Activated naive CD8-positive, alpha-beta T cell treated with anti-CD3 and anti-CD28 coated beads, Interleukin-2, amount 10 ng/mL, durations not matched to agents 7 days and 5 days (primary cell): ENCODE measurements at regions not wholly inside any gene's neighbourhood (a gene's known extent, or its start where the extent isn't known, plus 50 kb on each side); places are given as distances from the start of the nearest gene placed in this dataset.

Experiments used
- ATAC-seq: fragments of 150-1000 bp; cut with Tn5 transposase; one replicate; pipeline ENCODE4 v1.10.0; 2021; ENCODE audit warnings: low read depth, moderate library complexity
- POLR2A ChIA-PET: fragments of 350-600 bp; sonication (Branson Sonifier 250); formaldehyde crosslinking; loops from one replicate; lab custom pipeline; 2021; ENCODE audit warnings: antibody characterized with exemption; lab: Charles Lee
- DNase-seq: peaks from one replicate; pipeline ENCODE4 v3.0.0; 2021
- H3K27ac Mint-ChIP-seq: one replicate; pipeline ENCODE4 v1.8.0; 2022; ENCODE audit warnings: mild to moderate bottlenecking, mixed read lengths
- H3K27me3 Mint-ChIP-seq: one replicate; pipeline ENCODE4 v1.8.0; 2022; ENCODE audit warnings: mild to moderate bottlenecking, moderate library complexity, mixed read lengths
- H3K36me3 Mint-ChIP-seq: one replicate; pipeline ENCODE4 v1.8.0; 2021; ENCODE audit warnings: mild to moderate bottlenecking, mixed read lengths
- H3K4me1 Mint-ChIP-seq: one replicate; pipeline ENCODE4 v1.8.0; 2021; ENCODE audit warnings: mixed read lengths
- H3K4me3 Mint-ChIP-seq: one replicate; pipeline ENCODE4 v1.8.0; 2022; ENCODE audit warnings: mild to moderate bottlenecking, moderate library complexity, mixed read lengths
- H3K9me3 Mint-ChIP-seq: one replicate; pipeline ENCODE4 v1.8.0; 2021; ENCODE audit warnings: mixed read lengths

DNA sequence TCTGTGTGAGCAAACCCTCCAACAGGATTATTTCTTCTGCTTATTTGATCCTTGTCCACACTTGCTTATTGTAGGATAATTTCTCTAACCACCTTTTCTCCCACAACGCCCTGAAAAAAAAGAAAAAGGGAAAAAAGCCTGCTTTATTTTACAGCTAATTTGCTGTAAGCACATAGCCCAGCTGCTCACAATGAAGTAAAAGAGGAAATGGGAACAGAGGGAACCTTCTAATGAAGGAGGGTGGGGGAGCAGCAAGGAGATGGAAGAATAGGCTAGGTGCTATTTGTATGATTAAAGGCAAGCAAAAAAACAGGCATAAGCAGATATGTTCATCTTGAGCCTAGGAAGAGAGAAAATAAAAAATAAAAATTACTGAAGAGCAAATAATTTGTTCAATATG lies 331.6 kb downstream of the TXNL1 start:
- H3K36me3 Mint-ChIP-seq: no peaks in the 10 kb centered on the region

DNA sequence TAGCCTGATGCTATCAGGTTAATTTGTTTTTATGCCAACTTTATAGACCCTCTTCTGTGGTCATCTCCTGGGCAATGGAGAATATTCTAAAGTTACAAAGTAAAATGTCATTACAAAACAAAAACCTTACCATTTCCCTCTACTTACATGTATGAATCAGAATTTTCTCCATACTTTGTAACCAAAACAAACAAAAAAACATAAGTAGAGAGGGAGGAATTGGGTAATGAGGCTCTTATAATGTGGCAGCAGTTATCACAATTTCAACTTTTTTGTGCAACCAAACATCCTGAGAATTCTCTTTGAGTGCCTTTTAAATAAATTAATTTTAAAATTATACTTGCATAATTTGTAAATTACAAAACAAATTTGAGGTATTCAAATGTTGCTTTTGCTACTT lies 332.8 kb downstream of the TXNL1 start:
- POLR2A ChIA-PET: no interaction called here
- DNase-seq: no peak
- Mint-ChIP-seq H3K36me3 (no peaks in the 10 kb centered on the region), H3K9me3 (no peaks in the 10 kb centered on the region), H3K27ac (no peak overlapping the region), H3K4me3 (no peak overlapping the region), H3K4me1 (peaks cover 4% of the 10 kb centered on the region), H3K27me3 (no peaks in the 10 kb centered on the region)
- no peak for ATAC-seq

More for the DNA sequence above, 331.6 kb downstream of the TXNL1 start:
- POLR2A ChIA-PET: no interaction called here
- no peaks in the 10 kb centered on the region for H3K27me3 Mint-ChIP-seq
- ATAC-seq: no peak
- no peak overlapping the region for H3K27ac Mint-ChIP-seq
- H3K9me3 Mint-ChIP-seq: no peaks in the 10 kb centered on the region
- H3K4me1 Mint-ChIP-seq: peaks cover 4% of the 10 kb centered on the region
- DNase-seq: no peak
- no peak overlapping the region for H3K4me3 Mint-ChIP-seq

DNA sequence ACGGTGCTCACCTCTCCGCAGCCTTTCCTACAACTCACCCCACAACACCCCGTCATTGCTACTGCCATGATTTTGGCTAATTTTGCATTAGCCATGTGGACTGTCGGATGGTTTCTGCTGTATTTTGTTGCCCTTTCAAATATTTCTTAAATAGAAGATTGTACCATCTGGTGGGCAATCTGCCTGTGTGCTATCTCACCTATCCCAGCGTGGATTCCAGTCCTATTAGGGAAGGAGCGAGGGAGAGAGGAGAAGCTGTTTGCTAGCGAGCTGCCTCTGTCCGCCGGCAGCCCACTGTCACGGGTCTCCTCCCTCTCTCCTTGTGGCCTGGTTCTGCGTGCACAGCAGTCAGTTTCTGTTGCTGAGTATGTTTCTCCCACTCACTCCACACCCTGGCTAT lies 336.2 kb downstream of the TXNL1 start:
- Mint-ChIP-seq H3K36me3 (no peaks in the 10 kb centered on the region), H3K27ac (no peak overlapping the region), H3K9me3 (no peaks in the 10 kb centered on the region), H3K4me1 (no peaks in the 10 kb centered on the region), H3K27me3 (no peaks in the 10 kb centered on the region), H3K4me3 (no peak overlapping the region)
- no peak for ATAC-seq
- POLR2A ChIA-PET: no interaction called here
- no peak for DNase-seq

DNA sequence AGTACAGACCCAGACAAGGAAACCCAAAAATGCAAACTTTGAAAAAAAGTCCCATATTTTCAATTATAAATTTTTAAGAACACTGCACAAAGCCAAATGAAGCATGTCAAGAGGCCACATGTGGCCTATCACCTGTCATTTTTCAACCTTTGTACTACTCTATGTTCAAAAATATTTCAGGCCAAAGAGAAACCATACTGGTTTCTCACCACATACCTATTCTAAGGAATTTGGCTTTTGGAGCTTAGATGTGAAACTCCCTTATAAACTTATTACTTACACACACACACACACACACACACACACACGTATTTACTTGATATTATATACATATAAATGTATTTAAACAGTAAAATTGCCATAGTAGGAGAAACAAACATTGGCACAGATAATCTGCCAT lies 338.7 kb downstream of the TXNL1 start:
- Mint-ChIP-seq H3K27ac (no peak overlapping the region), H3K4me3 (no peak overlapping the region), H3K4me1 (peaks cover 1% of the 10 kb centered on the region), H3K27me3 (no peaks in the 10 kb centered on the region), H3K9me3 (no peaks in the 10 kb centered on the region), H3K36me3 (no peaks in the 10 kb centered on the region)
- no peak for DNase-seq
- POLR2A ChIA-PET: no interaction called here
- no peak for ATAC-seq

DNA sequence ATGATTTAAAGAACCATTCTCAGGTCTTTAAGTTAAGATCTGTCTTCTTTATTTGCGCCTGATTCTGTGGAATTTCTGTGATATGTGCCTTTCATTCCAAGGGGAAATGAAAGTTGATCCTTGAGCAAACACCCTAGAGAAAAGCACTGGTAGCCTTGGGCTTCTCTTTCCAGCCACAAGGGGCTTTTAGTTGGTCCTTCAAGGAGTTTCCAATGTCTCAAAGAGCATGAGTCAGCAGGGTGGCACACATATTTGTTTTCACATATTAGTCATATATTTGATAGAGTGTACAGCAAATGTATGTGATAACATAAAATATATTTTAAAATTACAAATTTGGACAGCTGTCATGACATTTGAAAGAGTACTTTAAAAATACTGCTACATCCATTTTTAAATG lies 339.5 kb downstream of the TXNL1 start:
- Mint-ChIP-seq H3K36me3 (no peaks in the 10 kb centered on the region), H3K27me3 (no peaks in the 10 kb centered on the region), H3K4me3 (no peak overlapping the region), H3K4me1 (peaks cover 4% of the 10 kb centered on the region), H3K9me3 (no peaks in the 10 kb centered on the region), H3K27ac (no peak overlapping the region)
- ATAC-seq (no peak), DNase-seq (no peak)
- POLR2A ChIA-PET: no interaction called here

DNA sequence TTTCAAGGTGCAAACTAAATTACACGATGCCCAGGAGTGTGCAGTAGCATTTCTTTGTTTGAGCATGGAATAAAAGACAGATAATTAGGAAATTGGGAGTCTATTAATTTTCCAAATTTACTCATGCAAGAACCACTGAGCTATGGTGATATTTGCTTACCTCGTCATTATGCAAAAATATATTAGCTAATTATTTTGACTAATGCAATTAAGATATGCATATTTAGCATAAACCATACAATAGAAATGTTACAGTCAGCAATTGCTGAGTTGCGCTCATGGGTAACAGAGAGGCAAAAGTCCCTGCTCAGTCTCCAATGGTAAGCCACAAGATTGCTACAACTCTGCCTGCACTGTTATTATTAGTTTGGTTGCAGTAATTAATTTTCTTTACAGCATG lies 342.0 kb downstream of the TXNL1 start:
- no peaks in the 10 kb centered on the region for H3K9me3 Mint-ChIP-seq
- DNase-seq (no peak), ATAC-seq (no peak)
- H3K4me1 Mint-ChIP-seq: peaks cover 4% of the 10 kb centered on the region
- H3K4me3 Mint-ChIP-seq: no peak overlapping the region
- no peak overlapping the region for H3K27ac Mint-ChIP-seq
- POLR2A ChIA-PET: no interaction called here
- no peaks in the 10 kb centered on the region for H3K36me3 Mint-ChIP-seq
- H3K27me3 Mint-ChIP-seq: no peaks in the 10 kb centered on the region

DNA sequence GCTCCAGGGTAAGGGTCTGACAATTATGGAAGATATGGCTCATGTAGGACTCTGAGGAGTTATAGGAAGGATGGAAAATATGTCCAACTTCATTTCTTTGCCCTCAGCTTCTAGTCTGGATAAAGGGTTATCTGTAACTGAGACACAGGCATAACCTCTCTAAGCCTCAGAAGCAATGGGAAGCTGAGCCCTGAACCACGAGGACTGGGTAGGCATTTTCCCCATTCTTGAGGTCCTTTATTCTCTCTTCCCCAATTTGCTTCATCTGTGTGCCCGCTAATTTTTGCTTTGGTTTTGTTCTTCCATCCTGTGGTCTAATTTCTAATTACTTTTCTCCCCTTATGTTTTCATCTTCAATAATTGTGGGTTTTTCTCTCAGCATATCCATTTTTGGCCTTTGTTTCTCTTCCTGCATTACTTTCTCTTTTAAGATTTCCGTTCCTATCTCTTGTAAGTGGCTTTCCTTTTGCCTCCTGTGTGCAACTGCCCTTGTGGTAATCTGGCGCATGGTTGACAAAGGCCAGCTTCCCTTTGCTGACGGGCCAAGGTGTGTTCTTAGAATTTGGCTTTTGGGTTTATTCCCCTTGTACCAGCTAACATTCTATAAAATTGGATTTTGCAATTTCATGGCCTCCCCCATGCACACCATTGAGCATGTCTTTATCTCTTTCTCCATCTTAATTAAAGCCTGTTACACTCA lies 343.8 kb downstream of the TXNL1 start:
- Mint-ChIP-seq H3K27me3 (peaks cover 2% of the 10 kb centered on the region), H3K4me1 (peaks cover 4% of the 10 kb centered on the region), H3K27ac (peak overlapping the region; percentile 55), H3K4me3 (no peak overlapping the region), H3K36me3 (no peaks in the 10 kb centered on the region), H3K9me3 (no peaks in the 10 kb centered on the region)
- ATAC-seq (no peak), DNase-seq (no peak)
- POLR2A ChIA-PET: no interaction called here

DNA sequence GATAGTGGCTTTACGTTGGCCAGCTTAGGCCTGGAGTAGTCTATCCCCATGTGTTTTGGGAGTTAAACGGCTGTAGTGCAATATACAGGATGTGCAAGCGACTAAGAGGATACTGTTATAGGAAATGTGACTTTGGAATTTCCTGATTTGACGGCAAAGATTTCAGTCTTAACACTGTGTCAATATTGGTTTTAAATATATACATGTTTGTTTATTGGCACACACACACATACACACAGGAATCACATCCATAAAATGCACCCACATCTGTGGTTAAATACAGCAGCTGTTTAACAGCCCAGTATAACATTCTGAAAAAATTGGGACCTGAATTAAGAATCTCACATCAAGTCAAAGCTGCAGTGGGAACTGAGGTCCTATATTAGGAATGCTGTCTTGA lies 347.1 kb downstream of the TXNL1 start:
- Mint-ChIP-seq H3K36me3 (no peaks in the 10 kb centered on the region), H3K4me3 (no peak overlapping the region), H3K4me1 (peaks cover 4% of the 10 kb centered on the region), H3K9me3 (no peaks in the 10 kb centered on the region), H3K27me3 (peaks cover 2% of the 10 kb centered on the region), H3K27ac (no peak overlapping the region)
- no peak for ATAC-seq
- no peak for DNase-seq
- POLR2A ChIA-PET: no interaction called here

DNA sequence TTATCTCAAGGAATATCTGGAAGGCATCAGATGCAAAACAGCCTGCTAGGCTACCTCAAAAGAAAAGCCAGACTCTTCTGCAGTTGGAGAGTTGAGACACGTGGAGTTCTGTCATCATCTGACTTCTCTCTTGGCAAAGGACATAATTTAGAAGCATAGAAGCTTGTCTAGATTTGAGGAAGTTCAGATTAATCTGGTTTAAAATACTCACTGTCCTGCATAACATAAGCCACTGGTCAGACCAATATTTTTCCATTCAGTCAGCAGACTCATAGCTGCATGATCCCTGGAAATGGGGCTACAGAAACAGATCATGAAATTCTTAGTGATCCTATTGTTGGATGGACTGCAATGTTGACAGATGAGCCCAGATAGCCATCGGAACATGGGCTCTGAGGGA lies 349.0 kb downstream of the TXNL1 start:
- Mint-ChIP-seq H3K9me3 (no peaks in the 10 kb centered on the region), H3K27ac (no peak overlapping the region), H3K4me1 (no peaks in the 10 kb centered on the region), H3K27me3 (peaks cover 2% of the 10 kb centered on the region), H3K36me3 (no peaks in the 10 kb centered on the region), H3K4me3 (no peak overlapping the region)
- no peak for DNase-seq
- ATAC-seq: no peak
- POLR2A ChIA-PET: no interaction called here

DNA sequence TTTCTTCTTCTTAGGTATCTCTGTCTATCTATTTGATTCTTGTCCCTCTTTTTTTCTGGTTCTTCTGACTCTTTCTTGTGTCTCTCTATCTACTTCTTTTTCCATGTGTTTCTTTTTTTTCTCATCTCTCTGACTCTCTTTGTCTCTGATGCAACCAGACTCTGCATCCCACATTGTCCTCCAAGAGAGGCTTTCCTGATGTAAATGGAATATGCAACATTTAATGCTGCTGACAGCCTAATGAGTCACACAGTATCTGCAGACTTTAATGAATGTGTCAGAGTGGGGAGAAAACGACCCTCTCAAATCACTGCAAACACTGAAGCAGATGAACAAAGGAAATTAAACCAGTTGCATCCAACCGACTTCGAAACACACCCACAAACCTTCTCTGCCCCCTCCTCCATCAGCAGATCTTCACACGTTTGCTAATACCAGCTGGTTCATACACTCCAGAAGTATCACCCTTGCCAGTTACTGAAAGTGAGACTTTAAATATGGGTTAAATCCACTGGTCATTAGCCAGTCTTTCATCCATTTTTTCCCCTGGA lies 351.5 kb downstream of the TXNL1 start:
- peaks cover 2% of the 10 kb centered on the region for H3K27me3 Mint-ChIP-seq
- no peak for ATAC-seq

DNA sequence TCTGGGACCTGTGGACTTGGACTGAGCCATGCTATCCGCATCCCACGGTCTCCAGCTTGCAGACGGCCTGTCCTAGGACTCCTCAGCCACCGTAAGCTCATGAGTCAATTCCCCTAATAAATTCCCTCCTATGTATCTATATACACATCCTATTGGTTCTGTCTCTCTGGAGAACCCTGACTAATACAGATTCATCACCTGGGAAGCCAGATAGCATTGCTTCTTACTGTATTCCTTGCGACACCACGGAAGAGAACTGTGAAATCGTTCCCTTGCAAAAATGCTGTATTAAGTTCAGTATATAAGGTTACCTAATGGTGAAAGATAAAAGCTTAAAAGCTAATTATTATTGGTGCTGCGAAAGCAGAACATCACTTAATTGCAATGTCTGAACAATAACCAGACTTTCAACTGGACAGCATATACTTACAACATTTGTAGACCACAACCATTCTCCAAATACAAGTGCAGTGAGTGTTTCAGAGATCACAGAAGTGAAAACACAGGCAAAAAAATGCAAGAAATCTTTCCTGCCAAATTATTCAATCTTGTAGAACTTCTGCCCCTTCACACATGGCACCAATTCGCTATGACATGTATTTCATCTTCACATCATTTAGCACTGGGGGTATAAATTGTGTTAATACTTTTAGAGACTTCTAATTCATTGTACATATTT lies 352.9 kb downstream of the TXNL1 start:
- DNase-seq: no peak
- Mint-ChIP-seq H3K27ac (no peak overlapping the region), H3K9me3 (no peaks in the 10 kb centered on the region), H3K36me3 (no peaks in the 10 kb centered on the region), H3K27me3 (peaks cover 2% of the 10 kb centered on the region), H3K4me3 (no peak overlapping the region), H3K4me1 (no peaks in the 10 kb centered on the region)
- no peak for ATAC-seq
- POLR2A ChIA-PET: no interaction called here

More for the DNA sequence above, 351.5 kb downstream of the TXNL1 start:
- Mint-ChIP-seq H3K36me3 (no peaks in the 10 kb centered on the region), H3K9me3 (no peaks in the 10 kb centered on the region), H3K27ac (no peak overlapping the region), H3K4me1 (no peaks in the 10 kb centered on the region), H3K4me3 (no peak overlapping the region)
- POLR2A ChIA-PET: no interaction called here
- DNase-seq: no peak

DNA sequence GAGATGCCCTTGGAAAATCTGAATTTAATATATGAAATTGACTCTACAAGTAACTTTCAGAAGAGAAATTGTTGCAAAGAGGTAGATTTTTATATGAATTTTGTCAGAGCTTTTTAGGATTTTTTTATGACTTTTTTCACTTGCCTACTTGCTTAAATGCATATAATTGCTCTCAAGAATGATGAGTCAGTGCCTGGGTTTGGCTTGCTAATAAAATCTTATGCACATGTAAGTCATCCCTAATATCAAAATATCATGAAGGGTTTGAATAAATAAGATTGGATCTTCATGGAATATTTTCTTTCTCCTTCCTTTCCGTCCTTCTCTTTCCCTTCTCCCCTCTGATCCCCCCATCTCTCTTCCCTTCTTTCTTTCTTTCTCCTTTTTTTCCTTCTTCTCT lies 354.1 kb downstream of the TXNL1 start:
- Mint-ChIP-seq H3K4me1 (no peaks in the 10 kb centered on the region), H3K27ac (no peak overlapping the region), H3K4me3 (no peak overlapping the region), H3K36me3 (no peaks in the 10 kb centered on the region), H3K9me3 (no peaks in the 10 kb centered on the region), H3K27me3 (no peaks in the 10 kb centered on the region)
- DNase-seq: no peak
- ATAC-seq: no peak
- POLR2A ChIA-PET: no interaction called here

DNA sequence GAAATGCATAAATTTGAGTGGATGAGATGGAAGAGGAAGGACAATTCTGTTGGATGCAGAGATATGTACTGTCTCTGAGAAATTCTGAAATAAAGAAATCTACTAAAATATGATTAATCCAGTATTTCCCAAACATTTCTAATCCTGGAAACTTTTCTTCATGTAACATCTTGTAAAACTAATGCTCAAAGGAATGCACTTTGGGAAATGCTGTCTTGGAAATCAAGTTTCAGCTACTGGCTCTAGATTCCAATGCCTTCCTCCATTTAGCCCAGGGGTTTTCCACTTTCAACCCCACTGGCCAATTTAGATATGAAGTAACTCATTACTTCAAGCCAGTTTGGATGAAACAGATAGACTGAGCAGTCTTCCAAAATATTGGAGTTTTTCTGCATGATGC lies 355.1 kb downstream of the TXNL1 start:
- no peaks in the 10 kb centered on the region for H3K9me3 Mint-ChIP-seq
- no peaks in the 10 kb centered on the region for H3K4me1 Mint-ChIP-seq
- no peak overlapping the region for H3K27ac Mint-ChIP-seq
- POLR2A ChIA-PET: no interaction called here
- no peaks in the 10 kb centered on the region for H3K36me3 Mint-ChIP-seq
- H3K27me3 Mint-ChIP-seq: no peaks in the 10 kb centered on the region
- no peak overlapping the region for H3K4me3 Mint-ChIP-seq
- ATAC-seq: no peak
- no peak for DNase-seq
